IMR-90 (cell line): ENCODE measurements at regions not wholly inside any gene's neighbourhood (a gene's known extent, or its start where the extent isn't known, plus 50 kb on each side); places are given as distances from the start of the nearest gene placed in this dataset.
"Not testable (repeated sequence)": the region's sequence is repeated elsewhere in the genome, so short reads cannot be mapped to it uniquely, and the experiment has no call there.

Experiments
- ATAC-seq: fragments of 200-7000 bp; cut with Tn5 transposase; 2 replicates; pipeline ENCODE4 v1.9.1; 2020; ENCODE audit warnings: low read depth, mild to moderate bottlenecking, moderate library complexity
- BruUV-seq: library from RNA; stranded (reverse); fragments of 400-500 nt; replicated peaks from 2 replicates; lab custom pipeline; 2021; lab: Mats Ljungman, UMichigan
- CTCF ChIA-PET: fragments of 300-600 bp; formaldehyde crosslinking; extraction: SDS; loops from one replicate; lab custom pipeline; 2021; ENCODE audit warnings: antibody characterized with exemption; lab: Yijun Ruan, JAX
- POLR2A ChIA-PET: fragments of 300-600 bp; sonication (Branson Sonifier 250); formaldehyde crosslinking; loops from one replicate; lab custom pipeline; 2022; ENCODE audit warnings: antibody characterized with exemption; ENCODE audit not compliant: unreplicated experiment; lab: Charles Lee
- DNase-seq: peaks from one replicate; pipeline ENCODE4 v3.0.0; 2013
- H2AFZ ChIP-seq: replicated peaks from 2 replicates; pipeline ENCODE3; 2013; ENCODE audit warnings: low read length, mild to moderate bottlenecking; ENCODE audit not compliant: poor library complexity
- H2AK5ac ChIP-seq: 2 replicates; pipeline ENCODE4 v1.6.1; 2013; ENCODE audit warnings: low read depth, low read length, inconsistent platforms
- H2AK9ac ChIP-seq: replicated peaks from 2 replicates; pipeline ENCODE3; 2013; ENCODE audit warnings: mild to moderate bottlenecking, low read depth, low read length, moderate library complexity; ENCODE audit not compliant: poor library complexity
- H2BK120ac ChIP-seq: 2 replicates; pipeline ENCODE4 v1.6.1; 2013; ENCODE audit warnings: low read depth, low read length, inconsistent platforms
- H2BK15ac ChIP-seq: 3 replicates; pipeline ENCODE4 v1.6.1; 2013; ENCODE audit warnings: low read depth, low read length, inconsistent platforms
- H2BK20ac ChIP-seq: 2 replicates; pipeline ENCODE4 v1.6.1; 2013; ENCODE audit warnings: low read depth, mild to moderate bottlenecking, inconsistent platforms, low read length, moderate library complexity
- H2BK5ac ChIP-seq: 2 replicates; pipeline ENCODE4 v1.6.1; 2013; ENCODE audit warnings: mild to moderate bottlenecking, low read depth, low read length, inconsistent platforms; ENCODE audit not compliant: poor library complexity, severe bottlenecking
- H3K14ac ChIP-seq: replicated peaks from 2 replicates; pipeline ENCODE4 v1.6.1; 2013; ENCODE audit warnings: low read depth, low read length, inconsistent platforms
- H3K18ac ChIP-seq: 2 replicates; pipeline ENCODE4 v1.6.1; 2013; ENCODE audit warnings: low read depth, low read length, control low read depth
- H3K23ac ChIP-seq: 2 replicates; pipeline ENCODE4 v1.6.1; 2013; ENCODE audit warnings: low read depth, low read length, inconsistent platforms
- H3K27ac ChIP-seq: 2 replicates; pipeline ENCODE4 v1.5.1; 2013; ENCODE audit warnings: mild to moderate bottlenecking, control low read depth, low read length; ENCODE audit not compliant: insufficient read depth
- H3K27me3 ChIP-seq: 2 replicates; pipeline ENCODE4 v1.6.1; 2013; ENCODE audit warnings: low read length; ENCODE audit not compliant: control insufficient read depth, insufficient read depth
- H3K36me3 ChIP-seq: 2 replicates; pipeline ENCODE4 v1.6.1; 2013; ENCODE audit warnings: low read length, mixed read lengths; ENCODE audit not compliant: control insufficient read depth, insufficient read depth
- H3K4ac ChIP-seq: 2 replicates; pipeline ENCODE4 v1.6.1; 2013; ENCODE audit warnings: low read depth, low read length, inconsistent platforms
- H3K4me1 ChIP-seq: 2 replicates; pipeline ENCODE4 v1.6.1; 2013; ENCODE audit warnings: low read length, mixed read lengths; ENCODE audit not compliant: control insufficient read depth, insufficient read depth
- H3K4me2 ChIP-seq: 2 replicates; pipeline ENCODE4 v1.6.1; 2013; ENCODE audit warnings: low read depth, mild to moderate bottlenecking, control low read depth, low read length, moderate library complexity
- H3K4me3 ChIP-seq: 2 replicates; pipeline ENCODE4 v1.5.1; 2013; ENCODE audit warnings: low read depth, mild to moderate bottlenecking, control low read depth, low read length, moderate library complexity; ENCODE audit not compliant: insufficient read depth
- H3K56ac ChIP-seq: 2 replicates; pipeline ENCODE4 v1.6.1; 2013; ENCODE audit warnings: low read length, inconsistent platforms; ENCODE audit not compliant: insufficient read depth; ENCODE audit errors: extremely low read depth
- H3K79me1 ChIP-seq, 2 experiments: 2 replicates each; pipeline ENCODE4 v1.6.1; 2013; ENCODE audit warnings: low read length in 2 of 2, inconsistent platforms in 1 of 2, low read depth in 1 of 2
- H3K9ac ChIP-seq: 2 replicates; pipeline ENCODE4 v1.6.1; 2013; ENCODE audit warnings: low read depth, low read length, control low read depth
- H3K9me1 ChIP-seq: 2 replicates; pipeline ENCODE4 v1.6.1; 2013; ENCODE audit warnings: low read length, inconsistent platforms; ENCODE audit not compliant: insufficient read depth
- H3K9me3 ChIP-seq: 2 replicates; pipeline ENCODE4 v1.6.1; 2013; ENCODE audit warnings: low read length; ENCODE audit not compliant: control insufficient read depth, insufficient read depth
- H4K20me1 ChIP-seq: 2 replicates; pipeline ENCODE4 v1.6.1; 2013; ENCODE audit warnings: low read length, inconsistent platforms; ENCODE audit not compliant: insufficient read depth
- H4K5ac ChIP-seq: 2 replicates; pipeline ENCODE4 v1.6.1; 2013; ENCODE audit warnings: mild to moderate bottlenecking, low read depth, low read length, control low read depth
- H4K8ac ChIP-seq, 2 experiments: 2 replicates each; pipeline ENCODE4 v1.6.1; 2013; ENCODE audit warnings: low read depth in 2 of 2, low read length in 2 of 2, control low read depth in 1 of 2, inconsistent platforms in 1 of 2
- H4K91ac ChIP-seq: 2 replicates; pipeline ENCODE4 v1.6.1; 2013; ENCODE audit warnings: low read depth, low read length, inconsistent platforms; ENCODE audit not compliant: insufficient read depth
- WGBS, 2 experiments: methylation state at CpG; one replicate each; pipeline versions ENCODE4 v1.1.5 to v1.1.7; 2013; ENCODE audit warnings: missing lambda C conversion rate in 2 of 2; ENCODE audit not compliant: insufficient read length in 1 of 2; ENCODE audit errors: extremely low coverage in 2 of 2; 5-methylcytosine and 5-hydroxymethylcytosine counted together
- dilution Hi-C: fragments of 300-500 bp; cut with HindIII; formaldehyde crosslinking; loops from one replicate; pipeline ENCODE4 v1.14.3; 2018; ENCODE audit warnings: low sequenced_read_pairs; ENCODE audit not compliant: unreplicated experiment
- in situ Hi-C: fragments of 300-500 bp; cut with MboI; formaldehyde crosslinking; loops from 3 replicates; pipeline ENCODE4 v1.14.3; 2019; ENCODE audit warnings: low sequenced_read_pairs, inconsistent platforms, mixed read lengths
- intact Hi-C: fragments of 100-400 bp; cut with micrococcal nuclease; formaldehyde crosslinking; loops from 2 replicates; pipeline ENCODE4 v1.10.0; 2022

GRCh38 chr3:94377123-94377696, 314.3 kb downstream of the NSUN3 start:
- H3K14ac ChIP-seq, DNase-seq, H2BK120ac ChIP-seq, H2AK5ac ChIP-seq, H3K9ac ChIP-seq, H4K8ac ChIP-seq, H4K91ac ChIP-seq, H3K36me3 ChIP-seq, H2AK9ac ChIP-seq, H3K79me1 ChIP-seq, in situ Hi-C loops, H3K27me3 ChIP-seq, H3K18ac ChIP-seq, H3K9me3 ChIP-seq, dilution Hi-C loops, H3K27ac ChIP-seq, H3K4me1 ChIP-seq, H2AFZ ChIP-seq, H3K4me3 ChIP-seq, H3K56ac ChIP-seq, H2BK15ac ChIP-seq, H3K9me1 ChIP-seq, POLR2A ChIA-PET, intact Hi-C loops, H3K23ac ChIP-seq, H4K5ac ChIP-seq, BruUV-seq, H4K20me1 ChIP-seq, H2BK20ac ChIP-seq, H2BK5ac ChIP-seq, H3K4ac ChIP-seq, H3K4me2 ChIP-seq, CTCF ChIA-PET, ATAC-seq: not testable (repeated sequence)
- WGBS, 2 experiments, result no CpG with 5 or more reads among the region's 3 CpGs

- not testable (repeated sequence) for ATAC-seq
These were observed 315.0 kb downstream of the NSUN3 start for GRCh38 chr3:94377863-94378262.

More at GRCh38 chr3:94377863-94378262, 315.0 kb downstream of the NSUN3 start:
- H3K23ac ChIP-seq, H2AK9ac ChIP-seq, H3K27me3 ChIP-seq, H4K8ac ChIP-seq, H4K5ac ChIP-seq, H3K4ac ChIP-seq, H4K20me1 ChIP-seq, H3K79me1 ChIP-seq, CTCF ChIA-PET, H3K56ac ChIP-seq, H3K9me1 ChIP-seq, H3K4me3 ChIP-seq, in situ Hi-C loops, H2BK120ac ChIP-seq, H3K36me3 ChIP-seq, H3K9me3 ChIP-seq, H3K4me2 ChIP-seq, POLR2A ChIA-PET, H3K4me1 ChIP-seq, H3K27ac ChIP-seq, BruUV-seq, H2BK5ac ChIP-seq, H3K9ac ChIP-seq, H2AK5ac ChIP-seq, H2BK15ac ChIP-seq, intact Hi-C loops, H3K18ac ChIP-seq, H2BK20ac ChIP-seq, H2AFZ ChIP-seq, H3K14ac ChIP-seq, H4K91ac ChIP-seq, dilution Hi-C loops, DNase-seq: not testable (repeated sequence)
- no CpG with 5 or more reads among the region's 3 CpGs for WGBS, 2 experiments
